GM19372 (cell line): ENCODE measurements at regions not wholly inside any gene's neighbourhood (a gene's known extent, or its start where the extent isn't known, plus 50 kb on each side); places are given as distances from the start of the nearest gene placed in this dataset.

Experiments used
- ATAC-seq: cut with Tn5 transposase; IDR thresholded peaks from one replicate; pipeline ENCODE4 v1.9.1; 2021; ENCODE audit warnings: mild to moderate bottlenecking, low read depth, moderate library complexity; ENCODE audit not compliant: unreplicated experiment

- ATAC-seq, result no peak
Measured at GRCh38 chr1:229760478-229760996, 134.5 kb downstream of the URB2 start.

DNA sequence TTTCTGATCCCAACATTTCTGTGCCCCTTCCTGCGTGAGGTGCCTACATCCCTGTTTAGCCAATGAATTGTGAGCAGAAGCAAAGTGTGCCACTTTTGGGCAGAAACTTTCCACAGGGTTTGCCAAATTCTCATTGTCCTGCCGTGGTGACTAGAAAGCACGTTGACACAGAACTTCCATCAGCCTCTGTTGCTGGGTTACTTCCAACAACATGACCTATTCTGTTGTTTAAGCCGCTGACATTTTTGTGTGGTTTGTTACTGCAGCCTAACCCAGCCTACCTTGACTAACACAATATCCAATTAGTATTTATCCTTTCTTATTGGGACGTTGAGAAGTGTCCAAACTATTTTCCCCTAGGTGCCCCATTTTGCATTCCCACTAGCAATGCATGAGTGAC is 136.8 kb downstream of the URB2 start:
- ATAC-seq, result no peak

DNA sequence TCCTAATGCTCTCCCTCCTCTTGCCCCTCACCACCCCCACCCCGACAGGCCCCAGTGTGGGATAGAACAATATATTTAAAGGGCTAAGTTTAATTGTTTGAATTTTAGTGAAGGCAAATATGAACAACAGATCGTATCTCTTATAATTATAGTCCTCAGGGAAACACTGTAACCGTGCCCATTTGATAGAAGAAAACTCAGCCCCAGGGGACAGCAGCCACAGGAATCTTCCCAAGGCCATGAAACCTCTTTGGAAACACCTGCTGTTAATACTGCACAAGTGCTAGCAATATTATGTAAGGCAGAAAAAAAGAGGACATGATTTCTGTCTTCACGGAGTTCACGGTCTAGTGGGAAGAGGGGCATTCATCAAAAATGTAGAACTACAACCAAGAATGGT is 142.2 kb downstream of the URB2 start:
- no peak for ATAC-seq

DNA sequence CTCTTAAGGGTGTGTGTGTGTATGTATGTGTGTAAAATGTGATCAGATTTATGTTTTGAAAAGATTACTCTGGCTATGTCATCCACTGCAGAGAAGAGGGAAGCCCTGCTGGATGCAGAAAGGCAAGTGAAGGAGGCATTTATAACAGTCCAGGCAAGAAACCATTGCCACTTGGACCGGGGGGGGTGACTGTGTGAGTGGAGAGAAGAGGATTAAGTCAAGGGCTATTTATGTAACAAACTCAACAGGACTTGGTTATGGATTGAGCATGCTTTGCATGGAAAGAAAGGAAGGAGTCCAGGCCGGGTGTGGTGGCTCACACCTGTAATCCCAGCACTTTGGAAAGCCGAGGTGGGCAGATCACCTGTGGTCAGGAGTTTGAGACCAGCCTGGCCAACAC is 143.0 kb downstream of the URB2 start:
- no peak for ATAC-seq

DNA sequence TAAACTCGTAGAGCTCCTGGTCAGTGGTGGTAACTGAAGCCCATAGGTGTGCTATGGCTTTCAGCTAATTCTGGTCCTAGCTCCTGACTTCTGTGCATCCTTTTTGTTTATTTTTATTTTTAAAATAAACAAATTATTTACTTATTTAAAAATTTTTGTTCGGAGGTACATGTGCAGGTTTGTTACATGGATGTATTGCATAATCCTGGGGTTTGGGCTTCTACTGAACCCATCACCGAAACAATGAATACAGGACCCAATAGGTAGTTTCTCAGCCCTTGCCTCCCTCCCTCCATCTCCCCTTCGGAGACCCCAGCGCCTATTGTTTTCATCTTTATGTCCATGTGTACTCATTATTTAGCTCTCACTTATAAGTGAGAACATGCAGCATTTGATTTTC is 143.8 kb downstream of the URB2 start:
- no peak for ATAC-seq

DNA sequence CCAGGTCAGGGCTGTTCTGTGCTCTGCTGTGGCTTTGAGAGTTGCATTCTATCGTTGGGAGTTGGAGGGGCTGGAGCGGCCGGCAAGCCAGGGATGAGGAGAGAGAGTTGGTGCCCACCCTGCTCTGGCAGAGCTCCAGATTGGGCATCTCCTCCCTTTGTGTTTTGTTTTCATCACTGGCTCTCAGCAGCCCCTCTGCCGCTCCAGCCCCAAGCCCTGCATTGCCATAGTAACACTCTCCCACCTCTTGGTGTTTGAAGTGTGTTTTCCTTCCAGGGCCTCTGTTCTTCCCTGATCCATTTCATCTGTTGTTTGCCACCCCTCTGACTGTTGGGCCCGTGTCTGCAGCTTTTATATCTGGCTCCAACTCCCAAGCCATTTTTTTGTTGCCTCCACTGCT is 152.7 kb downstream of the URB2 start:
- ATAC-seq, result no peak

- ATAC-seq, result no peak
Measured at GRCh38 chr1:229781453-229781852, 155.4 kb downstream of the URB2 start.

DNA sequence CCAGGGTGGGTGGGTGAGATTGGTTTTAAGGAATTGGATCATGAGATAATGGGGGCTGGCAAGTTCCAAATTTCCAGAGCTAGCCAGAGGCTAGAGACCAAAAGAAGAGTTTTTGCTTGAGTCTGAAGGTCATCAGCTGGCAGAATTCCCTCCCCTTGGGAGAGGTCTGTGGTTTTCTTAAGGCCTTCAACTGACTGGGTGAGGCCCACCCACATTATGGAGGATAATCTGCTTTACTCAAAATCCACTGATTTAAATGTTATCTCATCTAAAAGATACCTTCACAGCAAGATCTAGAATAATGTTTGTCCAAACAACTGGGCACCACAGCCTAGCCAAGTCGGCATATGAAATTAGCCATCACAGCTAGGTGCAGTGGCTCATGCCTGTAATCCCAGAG is 156.4 kb downstream of the URB2 start:
- ATAC-seq, result no peak

GRCh38 chr1:229784834-229785233 is 158.8 kb downstream of the URB2 start:
- no peak for ATAC-seq

- no peak for ATAC-seq
Measured at GRCh38 chr1:229786974-229787610, 161.0 kb downstream of the URB2 start.

DNA sequence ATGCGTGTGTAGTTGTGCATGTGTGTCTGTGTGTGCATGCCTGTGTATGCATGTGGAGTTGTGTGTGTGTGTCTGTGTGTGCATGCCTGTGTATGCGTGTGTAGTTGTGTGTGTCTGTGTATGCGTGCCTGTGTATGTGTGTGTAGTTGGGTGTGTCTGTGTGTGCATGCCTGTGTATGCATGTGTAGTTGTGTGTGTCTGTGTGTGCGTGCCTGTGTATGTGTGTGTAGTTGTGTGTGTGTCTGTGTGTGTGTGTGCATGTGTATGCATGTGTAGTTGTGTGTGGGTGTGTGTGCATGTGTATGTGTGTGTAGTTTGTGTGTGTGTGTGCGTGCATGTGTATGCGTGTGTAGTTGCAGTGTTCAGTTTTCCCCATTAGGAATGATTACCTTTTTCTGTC is 162.0 kb downstream of the URB2 start:
- no peak for ATAC-seq

GRCh38 chr1:229792012-229792975 is 166.2 kb downstream of the URB2 start:
- no peak for ATAC-seq

- no peak for ATAC-seq
Measured at GRCh38 chr1:229793488-229793887, 167.4 kb downstream of the URB2 start.

DNA sequence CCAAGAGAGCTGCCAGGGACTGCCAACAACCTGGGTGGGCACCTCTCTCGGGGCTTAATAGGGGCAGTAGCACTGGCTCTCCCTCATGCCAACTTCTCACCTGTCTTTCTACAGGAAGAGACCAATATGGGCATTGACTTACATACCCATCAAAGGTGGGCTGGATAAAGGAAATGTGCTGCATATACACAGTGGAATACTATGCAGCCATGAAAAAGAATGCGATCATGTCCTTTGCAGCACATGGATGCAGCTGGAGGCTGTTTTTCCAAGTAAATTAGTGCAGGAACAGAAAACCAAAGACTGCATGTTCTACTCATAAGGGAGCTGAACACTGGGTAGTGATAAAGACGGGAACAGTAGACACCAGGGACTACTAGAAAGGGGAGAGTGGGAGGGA is 172.5 kb downstream of the URB2 start:
- ATAC-seq, result no peak

DNA sequence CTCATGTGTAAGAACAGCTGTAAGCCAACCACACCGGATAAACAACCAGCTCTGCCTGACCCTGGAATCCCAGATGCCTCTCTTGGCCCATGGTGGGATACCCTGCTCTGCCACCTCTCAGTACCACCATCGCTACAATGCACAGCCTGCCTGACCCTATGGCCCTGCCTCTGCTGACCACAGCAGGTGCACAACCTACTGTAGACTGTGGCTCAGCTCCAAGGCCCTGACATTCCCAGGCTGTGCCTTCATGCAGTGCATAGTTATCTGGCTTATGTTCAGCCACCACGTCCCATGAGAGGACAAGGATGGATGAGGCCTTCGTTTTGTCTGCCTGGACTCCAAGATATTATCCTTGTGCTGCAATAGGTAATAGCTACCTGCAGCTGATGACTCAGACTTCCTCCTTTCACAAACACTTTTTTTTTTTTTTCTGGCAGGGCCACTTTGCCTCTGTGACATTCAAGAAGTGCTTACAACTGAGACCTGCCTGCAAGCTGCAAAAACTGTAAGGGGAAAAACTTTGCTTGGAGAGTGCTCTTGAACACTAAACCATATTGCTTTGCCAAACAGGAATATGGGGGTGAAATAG is 177.7 kb downstream of the URB2 start:
- no peak for ATAC-seq

- ATAC-seq, result no peak
Measured at GRCh38 chr1:229808272-229808671, 182.2 kb downstream of the URB2 start.

DNA sequence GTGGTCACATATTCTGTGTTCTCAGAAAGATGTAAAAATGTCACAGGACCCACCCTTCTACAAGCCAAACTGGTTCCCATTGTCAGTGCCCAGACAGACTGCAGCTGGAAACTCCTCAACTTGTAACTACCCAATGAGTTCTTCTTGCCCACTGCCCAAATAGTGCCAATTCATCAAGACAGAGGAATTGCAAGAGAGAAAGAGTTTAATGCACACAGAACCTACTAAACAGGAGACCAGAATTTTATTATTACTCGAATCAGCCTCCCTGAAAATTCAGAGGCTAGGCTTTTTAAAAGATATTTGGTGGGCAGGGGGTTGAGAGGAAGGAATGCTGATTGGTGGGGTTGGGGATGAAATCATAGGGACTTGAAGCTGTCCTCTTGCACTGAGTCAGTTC is 184.1 kb downstream of the URB2 start:
- ATAC-seq, result no peak

DNA sequence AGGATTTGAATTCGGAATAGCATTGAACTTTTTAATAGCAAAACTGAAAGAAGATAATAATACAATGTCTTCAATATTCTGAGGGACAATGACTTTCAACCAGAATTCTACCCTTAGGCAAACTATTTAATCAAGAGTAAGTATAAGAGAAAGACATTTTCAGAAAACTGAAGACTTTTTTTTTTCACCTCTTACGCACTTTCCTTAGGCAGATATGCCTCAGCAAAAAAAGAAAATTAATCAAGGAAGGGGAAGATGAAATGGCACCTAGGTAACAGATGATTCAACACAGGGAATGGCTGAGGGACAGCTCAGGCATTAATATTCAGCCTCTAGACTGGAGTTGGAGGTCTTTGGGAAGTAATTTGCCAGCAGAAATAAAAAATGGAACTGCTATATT is 184.9 kb downstream of the URB2 start:
- no peak for ATAC-seq

DNA sequence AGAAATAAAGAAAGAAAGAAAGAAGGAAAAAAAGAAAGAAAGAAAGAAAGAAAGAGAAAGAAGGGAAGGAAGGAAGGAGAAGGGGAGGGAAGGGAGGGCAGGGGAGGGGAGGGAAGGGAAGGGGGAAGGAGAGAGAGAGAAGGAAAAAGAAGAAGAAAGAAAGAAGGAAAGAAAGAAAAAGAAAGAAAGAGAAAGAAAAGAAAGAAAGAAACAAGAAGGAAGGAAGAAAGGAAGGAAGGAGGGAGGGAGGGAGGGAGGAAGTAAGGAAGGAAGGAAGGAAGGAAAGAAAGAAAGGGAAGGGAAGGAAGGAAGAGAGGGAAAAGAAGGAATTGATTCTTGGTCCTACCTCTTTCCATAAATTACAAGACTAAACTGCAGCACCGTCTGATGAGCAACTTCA is 186.1 kb downstream of the URB2 start:
- no peak for ATAC-seq

DNA sequence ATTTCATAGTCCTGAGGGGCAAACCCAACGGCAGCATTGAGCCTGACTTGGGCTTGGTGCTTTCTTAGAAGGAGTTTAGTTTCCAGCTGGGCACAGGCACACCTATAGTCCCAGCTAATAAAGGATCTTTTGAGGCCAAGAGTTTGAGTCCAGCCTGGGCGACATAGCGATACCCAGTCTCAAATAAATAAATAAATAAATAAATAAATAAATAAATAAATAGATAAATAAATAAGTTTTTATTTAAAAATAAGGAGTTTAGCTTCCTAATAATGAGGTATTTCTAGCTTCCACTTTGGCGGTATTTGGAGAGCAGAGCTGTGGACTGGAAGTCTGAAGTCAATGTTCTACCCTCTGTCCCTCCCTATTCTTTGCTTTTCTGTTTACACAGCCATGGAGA is 186.6 kb downstream of the URB2 start:
- ATAC-seq, result no peak

GRCh38 chr1:229815076-229815475 is 189.0 kb downstream of the URB2 start:
- ATAC-seq, result no peak
